UCSD-AML1 (cell line): ENCODE measurements at regions not wholly inside any gene's neighbourhood (a gene's known extent, or its start where the extent isn't known, plus 50 kb on each side); places are given as distances from the start of the nearest gene placed in this dataset.
"Not testable (repeated sequence)": the region's sequence is repeated elsewhere in the genome, so short reads cannot be mapped to it uniquely, and the experiment has no call there.

Experiments
- DNase-seq: peaks from one replicate; lab custom pipeline; 2025; ENCODE audit not compliant: unreplicated experiment; lab: John Stamatoyannopoulos, UW

DNA sequence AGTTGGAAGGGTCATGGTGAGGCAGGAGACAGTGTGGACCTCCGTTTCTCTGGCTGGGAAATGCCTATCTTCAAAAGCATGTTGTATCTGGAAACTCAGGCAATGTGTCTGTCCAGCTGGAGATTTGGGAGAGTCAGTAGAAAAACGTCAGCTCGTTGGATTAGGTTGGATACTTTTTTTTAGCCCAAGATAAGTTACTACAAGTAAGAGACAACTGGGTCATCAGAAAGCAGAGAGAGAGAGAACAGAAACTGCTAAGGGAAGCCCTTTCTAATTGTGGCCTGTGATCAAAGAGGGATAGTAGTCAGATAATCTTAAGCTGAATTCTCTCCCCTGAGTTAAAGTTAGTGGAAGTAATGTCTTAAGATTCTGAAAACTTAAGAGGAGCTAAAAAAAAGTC is 78.9 kb upstream of the ZNF280D start:
- no peak for DNase-seq

DNA sequence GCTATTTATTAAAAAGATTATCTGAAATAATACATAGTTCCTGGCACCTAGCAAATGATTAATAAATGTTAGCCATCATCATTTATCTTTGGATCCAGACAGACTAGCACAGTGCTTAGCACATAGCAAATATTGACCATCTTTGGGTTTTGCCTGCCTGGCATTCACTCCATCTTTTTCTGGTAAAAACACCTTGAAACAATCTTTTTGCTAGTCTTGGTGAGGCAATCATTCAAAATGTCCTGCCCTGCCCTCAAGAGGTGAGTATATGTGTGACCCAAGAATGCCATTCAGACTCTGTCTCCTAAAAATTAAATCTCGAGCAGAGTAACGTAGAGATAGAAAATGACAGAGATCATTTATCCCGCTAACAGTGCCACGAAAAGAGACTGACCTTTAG is 78.3 kb upstream of the ZNF280D start:
- DNase-seq, result no peak

DNA sequence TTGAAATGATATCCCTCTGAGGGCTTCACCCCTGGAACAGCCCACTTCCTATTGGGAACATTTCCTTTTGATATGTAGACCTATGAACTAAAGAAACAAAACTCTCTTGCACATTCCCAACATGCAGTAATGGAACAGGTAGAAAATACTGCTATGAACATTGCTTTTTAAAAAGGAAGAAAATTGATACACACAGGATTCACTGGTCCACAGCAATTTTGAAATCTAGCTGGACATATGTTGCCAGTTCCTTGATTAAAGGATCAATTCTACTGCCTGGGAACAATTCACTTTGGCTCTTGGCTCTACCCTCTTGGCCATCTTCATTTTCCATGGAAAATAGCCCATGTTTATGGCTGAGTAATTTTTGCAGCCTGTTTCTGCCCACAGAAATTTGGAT is 74.9 kb upstream of the ZNF280D start:
- no peak for DNase-seq

DNA sequence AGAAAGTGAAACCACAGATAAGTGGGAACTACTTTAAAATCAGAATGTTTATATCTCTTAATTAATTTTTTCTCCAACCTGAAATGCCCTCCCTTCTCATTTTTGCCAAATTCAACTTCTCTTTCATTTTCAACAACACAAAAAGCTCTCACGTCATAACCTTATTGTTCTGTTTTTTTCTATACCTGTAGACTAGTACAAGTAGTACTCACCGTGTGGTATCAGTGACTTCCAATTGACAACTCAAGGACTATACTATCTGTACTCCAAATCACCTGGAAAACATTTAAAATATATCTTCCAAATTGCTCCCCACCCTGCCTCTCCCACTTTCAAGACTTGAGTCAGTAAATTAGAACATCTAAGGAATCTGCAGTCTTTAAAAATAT is 72.8 kb upstream of the ZNF280D start:
- DNase-seq, result no peak

DNA sequence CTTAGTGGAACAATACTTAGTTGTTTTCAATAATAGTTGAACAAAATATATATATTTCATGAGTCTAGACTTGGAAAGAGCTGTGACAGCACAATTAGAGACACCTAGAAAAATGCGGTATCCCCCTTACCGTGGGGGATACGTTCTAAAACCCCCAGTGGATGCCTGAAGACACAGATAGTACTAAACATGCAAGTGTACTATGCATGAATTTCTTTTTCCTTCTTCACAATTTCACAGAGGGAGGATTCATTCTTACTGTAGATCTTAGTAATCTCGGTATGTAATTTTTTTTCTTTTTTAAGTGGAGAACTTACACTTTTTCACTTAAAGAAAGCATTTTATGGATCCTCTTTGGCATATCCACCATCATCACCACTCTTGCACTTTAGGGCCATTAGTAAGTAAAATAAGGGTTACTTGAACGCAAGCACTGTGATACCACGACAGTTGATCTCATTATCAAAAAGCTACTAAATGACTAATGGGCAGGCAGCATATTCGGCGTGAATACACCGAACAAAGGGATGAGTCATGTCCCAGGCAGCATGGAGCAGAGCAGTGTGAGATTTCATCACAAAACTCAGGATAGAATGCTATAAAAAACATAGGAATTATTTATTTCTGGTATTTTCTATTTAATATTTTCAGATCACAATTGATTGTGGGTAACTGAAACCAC is 72.3 kb upstream of the ZNF280D start:
- no peak for DNase-seq

DNA sequence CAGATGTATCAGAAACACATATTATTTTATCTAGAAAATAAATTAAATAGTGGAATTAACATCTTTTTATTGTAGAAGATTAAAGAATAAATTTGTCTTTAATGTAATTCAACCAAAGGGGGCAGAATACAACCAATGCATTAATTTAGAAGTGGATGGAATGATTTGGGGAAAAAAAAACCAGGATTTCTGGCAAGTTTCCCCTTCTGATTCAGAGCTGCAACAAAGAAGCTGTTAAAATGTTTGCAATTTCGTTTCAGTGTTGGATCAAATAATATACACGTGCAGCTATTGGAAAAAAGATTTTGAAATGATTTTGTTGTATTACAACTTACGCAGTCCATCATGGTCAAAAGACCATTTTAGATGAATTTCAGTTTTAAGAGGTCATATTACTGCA is 71.6 kb upstream of the ZNF280D start:
- DNase-seq, result no peak

DNA sequence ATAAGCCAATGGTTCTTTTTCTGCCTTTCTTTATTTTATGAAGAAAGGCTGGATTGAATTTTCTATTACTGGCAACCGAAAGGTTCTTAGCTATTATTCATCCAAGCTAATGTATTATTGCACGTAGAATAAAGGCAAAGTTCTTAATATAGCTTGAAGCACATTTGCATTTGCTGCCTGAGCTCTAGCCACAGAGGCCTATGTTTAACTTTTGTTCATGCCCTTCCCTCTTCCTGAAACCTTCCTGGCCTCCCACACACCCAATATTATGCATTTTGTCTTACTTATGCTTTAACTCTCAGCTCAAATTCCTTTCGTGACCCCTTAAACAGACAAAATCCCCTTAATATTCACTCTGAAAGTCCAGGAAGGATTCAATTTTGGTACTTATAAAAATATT is 71.0 kb upstream of the ZNF280D start:
- DNase-seq, result no peak

DNA sequence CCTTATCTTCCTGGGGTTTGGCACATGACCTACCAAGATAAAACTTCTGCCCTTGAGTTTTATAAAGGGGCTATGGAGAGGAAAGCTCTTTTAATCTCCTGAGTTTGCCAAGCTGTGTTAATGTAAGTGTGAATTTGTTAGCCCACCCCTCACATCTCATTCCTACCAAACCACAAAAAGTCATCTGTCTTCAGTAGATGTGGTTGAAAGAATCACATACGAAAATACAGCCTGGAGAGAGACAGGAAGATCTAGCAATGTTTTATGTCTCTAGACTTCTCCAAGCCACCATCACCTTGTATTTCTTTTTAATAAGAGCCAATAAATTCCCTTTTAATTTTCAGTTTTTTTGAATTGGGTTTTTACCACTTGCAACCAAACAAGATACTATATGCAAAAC is 68.9 kb upstream of the ZNF280D start:
- no peak for DNase-seq

DNA sequence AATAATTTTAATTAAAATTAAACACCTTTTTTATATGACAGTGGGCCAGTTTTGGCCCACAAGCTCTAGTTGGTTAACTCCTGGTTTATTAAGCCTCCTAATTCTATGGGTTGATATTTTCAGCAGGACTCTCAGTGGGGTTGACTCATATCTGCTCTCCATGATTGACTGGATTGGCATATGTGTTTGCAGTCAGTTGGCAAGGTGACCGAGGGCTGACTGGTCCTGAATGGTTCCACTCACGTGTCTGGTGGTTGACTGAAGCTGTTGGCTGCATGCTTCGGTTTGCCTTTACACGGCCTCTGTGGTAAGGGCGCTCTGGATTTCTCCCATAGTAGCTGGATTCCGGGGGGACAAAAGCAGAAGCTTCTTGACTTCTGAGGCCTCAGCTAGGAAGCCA is 65.3 kb upstream of the ZNF280D start:
- DNase-seq, result no peak

DNA sequence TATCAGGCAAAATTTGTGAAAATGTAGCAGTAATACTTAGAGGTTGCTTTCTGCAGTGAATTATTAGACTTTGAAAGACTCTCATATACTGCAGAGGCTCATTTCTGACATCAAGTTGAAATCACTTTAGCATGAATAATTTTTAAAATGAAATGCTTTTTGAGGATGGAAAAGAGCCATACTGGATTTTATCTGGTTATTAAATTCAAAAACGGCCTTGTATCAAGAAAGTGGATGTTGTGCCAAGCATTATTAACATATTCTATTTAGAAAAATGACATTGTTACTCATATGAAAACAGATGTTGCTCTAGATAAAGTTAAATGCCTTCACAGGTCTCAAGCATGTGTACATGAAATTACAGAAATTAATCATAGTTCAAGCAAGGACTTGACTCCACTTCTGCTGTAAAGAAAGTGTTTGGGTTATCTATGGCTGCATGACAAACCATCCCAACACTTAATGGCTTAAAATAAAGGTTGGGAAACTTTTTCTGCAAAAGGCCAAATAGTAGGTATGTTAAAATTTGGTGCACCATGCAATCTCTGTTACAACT is 64.5 kb upstream of the ZNF280D start:
- DNase-seq, result no peak

DNA sequence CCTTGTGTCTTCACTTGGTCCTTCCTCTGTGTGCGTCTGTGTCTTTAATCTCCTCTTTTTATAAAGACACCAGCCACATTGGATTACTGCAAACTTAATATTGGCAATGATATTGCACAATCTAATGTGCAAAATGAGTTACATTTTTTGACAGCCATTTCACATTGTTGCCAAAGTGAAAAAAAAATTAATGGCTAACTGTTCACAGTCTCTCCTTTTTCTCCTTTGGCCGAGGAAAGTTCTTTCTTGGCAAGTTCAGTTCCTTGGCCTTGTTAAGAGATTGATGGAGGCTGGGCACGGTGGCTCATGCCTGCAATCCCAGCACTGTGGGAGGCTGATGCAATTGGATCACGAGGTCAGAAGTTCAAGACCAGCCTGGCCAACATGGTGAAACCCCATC is 62.2 kb upstream of the ZNF280D start:
- no peak for DNase-seq

DNA sequence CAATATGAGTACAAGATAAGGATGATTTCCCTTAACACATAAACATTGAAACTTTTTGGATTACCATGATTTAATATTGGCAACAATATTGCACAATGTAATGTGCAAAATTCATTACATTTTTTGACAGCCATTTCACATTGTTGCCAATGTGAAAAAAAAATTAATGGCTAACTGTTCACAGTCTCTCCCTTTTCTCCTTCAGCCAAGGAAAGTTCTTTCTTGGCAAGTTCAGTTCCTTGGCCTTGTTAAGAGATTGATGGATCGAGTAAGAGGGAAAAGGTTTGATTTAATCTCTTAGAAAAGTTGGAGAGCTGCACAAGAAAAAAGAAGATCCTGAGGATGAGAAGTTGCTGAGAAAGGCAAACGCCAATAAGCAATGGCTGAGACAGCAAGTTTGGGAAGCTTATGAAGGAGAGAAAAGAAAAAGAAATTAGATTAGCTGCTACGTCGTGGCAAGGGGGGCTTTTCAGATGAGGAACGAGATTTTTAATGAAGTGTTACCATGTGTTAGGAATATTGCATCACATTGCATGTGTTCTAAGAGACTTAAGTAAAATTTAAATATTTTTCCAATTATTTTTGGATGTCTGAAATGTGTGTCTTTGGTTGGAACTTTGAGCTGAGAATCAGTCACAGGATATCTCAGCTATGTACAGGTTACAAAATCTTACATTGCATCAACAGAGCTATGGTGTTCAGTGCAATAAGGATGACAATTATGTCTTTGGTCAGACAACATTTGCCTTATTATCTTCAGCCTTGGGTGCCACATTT is 61.4 kb upstream of the ZNF280D start:
- DNase-seq, result no peak

DNA sequence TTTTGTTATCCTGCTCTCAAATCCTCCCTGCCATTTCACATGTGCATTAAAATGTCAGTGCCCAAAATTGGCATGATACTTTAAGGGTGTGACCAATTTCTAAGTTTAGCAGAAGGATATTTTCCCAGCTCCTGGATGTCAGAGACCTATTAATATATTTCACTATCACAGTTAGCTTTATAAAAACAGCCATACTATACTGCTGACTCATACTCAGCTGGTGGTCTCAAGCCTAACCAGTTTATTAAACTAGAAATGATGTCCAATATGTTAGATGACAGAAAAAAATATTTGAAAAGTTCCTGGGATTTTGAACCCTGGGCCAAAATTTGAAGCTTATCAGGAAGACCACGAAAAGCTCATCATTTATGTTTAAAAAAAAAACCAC is 60.9 kb upstream of the ZNF280D start:
- no peak for DNase-seq

DNA sequence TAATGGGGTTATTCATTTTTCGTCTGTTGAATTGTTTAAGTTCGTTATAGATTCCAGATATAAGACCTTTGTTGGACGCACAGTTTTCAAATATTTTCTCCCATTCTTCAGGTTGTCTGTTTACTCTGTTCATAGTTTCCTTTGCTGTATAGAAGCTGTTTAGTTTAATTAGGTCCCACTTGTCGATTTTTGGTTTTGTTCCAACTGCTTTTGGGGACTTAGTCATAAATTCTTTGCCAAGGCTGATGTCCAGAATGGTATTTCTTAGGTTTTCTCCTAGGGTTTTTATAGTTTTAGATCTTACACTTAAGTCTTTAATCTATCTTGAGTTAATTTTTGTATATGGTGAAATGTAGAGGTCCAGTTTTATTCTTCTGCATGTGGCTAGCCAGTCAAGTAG is 58.9 kb upstream of the ZNF280D start:
- no peak for DNase-seq

DNA sequence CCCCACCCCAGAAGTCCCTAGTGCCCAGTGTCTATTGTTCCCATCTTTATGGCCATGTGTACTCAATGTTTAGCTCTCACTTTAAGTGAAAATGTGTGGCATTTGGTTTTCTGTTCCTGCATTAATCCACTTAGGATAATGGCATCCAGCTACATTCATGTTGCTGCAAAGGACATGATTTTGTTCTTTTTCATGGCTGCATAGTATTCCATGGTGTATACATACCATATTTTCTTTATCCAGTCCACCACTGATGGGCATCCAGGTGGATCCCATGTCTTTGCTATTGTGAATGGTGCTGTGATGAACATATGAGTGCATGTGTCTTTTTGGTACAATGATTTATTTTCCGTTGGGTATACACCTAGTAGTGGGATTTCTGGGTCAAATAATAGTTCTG is 58.2 kb upstream of the ZNF280D start:
- not testable (repeated sequence) for DNase-seq

DNA sequence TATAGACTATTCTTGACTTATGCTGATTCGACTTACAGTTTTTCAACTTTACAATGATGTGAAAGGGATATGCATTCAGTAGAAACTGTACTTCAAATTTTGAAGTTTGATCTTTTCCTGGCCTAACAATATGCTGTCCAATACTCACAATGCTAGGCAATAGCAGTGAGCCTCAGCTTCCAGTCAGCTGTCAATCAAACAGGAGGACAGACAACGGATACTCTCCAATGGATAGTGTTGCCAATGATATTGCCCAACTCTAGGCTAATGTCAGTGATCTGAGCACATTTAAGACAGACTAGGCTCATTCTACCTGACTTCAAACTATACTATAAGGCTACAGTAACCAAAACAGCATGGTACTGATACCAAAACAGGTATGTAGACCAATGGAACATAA is 55.0 kb upstream of the ZNF280D start:
- DNase-seq, result no peak

DNA sequence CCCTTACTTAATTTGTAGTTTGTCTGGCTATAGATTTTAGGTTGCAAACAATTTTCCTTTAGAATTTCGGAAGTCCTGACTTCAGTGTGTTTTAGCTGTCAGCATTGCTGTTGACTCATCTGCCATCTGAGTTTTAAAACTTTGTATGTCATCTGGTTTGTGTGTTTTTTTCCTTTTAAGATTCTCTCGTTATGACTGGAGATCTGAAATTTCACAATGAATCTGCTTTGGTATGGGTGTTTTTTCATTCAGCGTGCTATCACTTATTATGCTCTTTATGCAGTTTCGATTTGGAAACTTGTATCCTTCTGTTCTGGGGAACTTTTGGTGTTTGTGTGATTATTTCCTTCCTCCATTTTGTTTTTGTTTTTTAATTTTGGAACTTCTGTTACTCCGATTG is 53.7 kb upstream of the ZNF280D start:
- DNase-seq, result no peak

DNA sequence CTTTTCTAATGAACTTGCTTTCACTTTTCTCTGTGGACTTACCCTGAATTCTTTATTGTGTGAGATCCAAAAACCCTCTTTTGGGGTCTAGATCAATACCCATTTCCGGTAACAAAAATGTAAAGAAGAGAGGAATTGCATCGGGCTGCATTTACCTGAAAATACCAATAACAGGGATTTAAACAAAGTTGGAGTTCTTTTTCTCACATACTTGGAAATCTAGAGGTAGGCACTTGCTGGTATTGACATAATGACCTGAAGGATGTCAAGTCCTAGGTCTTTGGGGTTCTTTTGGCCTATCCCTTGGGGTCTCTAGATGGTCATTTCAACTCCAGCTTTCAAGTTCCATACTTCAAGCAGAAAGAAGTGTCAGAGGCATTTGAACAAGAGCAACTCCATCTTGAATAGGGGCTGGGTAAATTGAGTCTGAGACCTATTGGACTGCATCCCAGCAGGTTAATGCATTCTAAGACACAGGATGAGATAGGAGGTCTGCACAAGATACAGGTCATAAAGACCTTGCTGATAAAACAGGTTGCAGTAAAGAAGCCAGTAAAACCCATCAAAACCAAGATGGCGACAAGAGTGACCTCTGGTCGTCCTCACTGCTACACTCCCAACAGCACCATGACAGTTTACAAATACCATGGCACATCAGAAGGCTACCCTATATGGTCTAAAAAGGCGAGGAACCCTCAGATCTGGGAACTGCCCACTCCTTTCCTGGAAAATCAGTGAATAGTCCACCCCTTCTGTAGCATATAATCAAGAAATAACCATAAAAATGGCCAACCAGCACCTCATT is 50.8 kb upstream of the ZNF280D start:
- no peak for DNase-seq

DNA sequence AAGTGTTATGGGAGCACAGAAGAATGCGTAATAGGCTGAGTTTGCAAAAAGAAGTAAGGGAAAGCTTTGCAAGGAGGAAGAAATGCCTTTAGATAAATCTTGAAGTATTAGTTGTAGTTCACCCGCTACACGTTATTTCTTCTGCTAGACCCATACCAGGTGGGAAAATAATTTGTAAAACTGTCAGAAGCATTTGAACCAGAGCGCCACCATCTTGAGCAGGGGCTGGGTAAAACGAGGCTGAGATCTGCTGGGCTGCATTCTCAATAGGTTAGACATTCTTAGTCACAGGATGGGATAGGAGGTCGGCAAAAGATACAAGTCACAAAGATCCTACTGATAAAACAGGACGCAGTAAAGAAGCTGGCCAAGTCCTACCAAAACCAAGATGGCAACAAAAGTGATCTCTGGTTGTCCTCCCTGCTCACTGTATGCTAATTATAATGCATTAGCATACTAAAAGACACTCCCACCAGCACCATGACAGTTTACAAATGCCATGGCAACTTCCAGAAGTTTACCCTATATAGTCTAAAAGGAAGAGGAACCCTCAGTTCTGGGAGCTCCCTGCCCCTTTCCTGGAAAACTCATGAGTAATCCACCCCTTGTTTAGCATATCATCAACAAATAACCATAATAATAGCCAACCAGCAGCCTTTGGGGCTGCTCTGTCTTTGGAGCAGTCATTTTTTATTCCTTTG is 50.0 kb upstream of the ZNF280D start:
- DNase-seq, result no peak
